ENCODE measurements at regions not wholly inside any gene's neighbourhood (a gene's known extent, or its start where the extent isn't known, plus 50 kb on each side); places are given as distances from the start of the nearest gene placed in this dataset.
"Not testable (repeated sequence)": the region's sequence is repeated elsewhere in the genome, so short reads cannot be mapped to it uniquely, and the experiment has no call there.

DNA sequence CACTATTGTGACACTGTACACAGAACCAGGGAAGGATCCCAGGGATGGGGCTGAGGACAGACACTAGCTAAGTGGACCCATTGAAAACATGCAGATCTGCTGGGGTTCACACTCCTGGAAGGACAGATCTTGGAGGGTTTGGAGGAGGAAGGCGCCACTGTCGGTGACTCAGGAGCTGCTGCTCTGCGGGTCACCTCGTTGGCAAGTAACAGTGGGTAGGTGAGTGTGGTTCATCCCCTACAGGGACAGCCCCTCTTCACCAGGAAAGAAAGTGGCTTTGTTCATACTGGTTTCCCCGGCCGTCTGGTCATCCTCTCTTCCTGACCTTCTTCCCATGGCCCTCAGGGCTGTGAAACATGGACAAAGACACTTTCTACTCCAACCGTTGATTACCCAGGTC lies 100.3 kb downstream of the OR4M2 start:
- dilution Hi-C loops (cut with MboI; ENCODE audit: extremely low pct_ligation_motif_present, low sequenced_read_pairs); H3K27ac ChIP-seq (ENCODE audit: control insufficient read depth, insufficient read depth, low read length); FAIRE-seq: not testable (repeated sequence)

DNA sequence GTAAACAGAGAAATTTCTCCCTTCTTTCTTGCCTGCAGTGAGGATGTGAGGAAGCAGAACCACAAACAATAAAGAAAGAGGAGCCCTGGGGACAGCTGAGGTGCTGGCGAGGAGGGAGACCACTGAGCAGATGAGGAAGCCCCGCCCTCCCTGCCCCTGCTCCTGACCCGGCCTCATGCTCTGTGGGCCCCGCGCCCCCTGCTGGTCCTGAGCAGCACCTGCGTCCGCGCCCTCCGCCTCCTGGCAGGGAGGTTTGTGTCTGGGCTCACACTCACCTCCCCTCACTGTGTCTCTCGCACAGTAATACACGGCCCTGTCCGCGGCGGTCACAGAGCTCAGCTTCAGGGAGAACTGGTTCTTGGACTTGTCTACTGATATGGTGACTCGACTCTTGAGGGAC lies 104.4 kb downstream of the OR4M2 start:
- H3K9me1 ChIP-seq (ENCODE audit: control insufficient read depth, extremely low read depth, insufficient read depth, low read length); H3K9me3 ChIP-seq (ENCODE audit: control insufficient read depth, low read depth, low read length); H2AFZ ChIP-seq (ENCODE audit: control insufficient read depth, low read length); dilution Hi-C loops (cut with MboI; ENCODE audit: extremely low pct_ligation_motif_present, low sequenced_read_pairs); H3K27me3 ChIP-seq (ENCODE audit: control insufficient read depth, extremely low read depth, insufficient read depth, low read length); DNase-seq (ENCODE audit: low read depth, low spot score); H3K79me2 ChIP-seq (ENCODE audit: control insufficient read depth, insufficient read depth, low read length); H3K27ac ChIP-seq (ENCODE audit: control insufficient read depth, insufficient read depth, low read length); H3K4me2 ChIP-seq (ENCODE audit: control insufficient read depth, extremely low read depth, insufficient read depth, low read depth, low read length); FAIRE-seq; H3K4me3 ChIP-seq (ENCODE audit: control insufficient read depth in 2 of 3, extremely low read depth in 1 of 3, insufficient read depth in 2 of 3, low read depth in 1 of 3, low read length in 3 of 3); H3K9ac ChIP-seq (ENCODE audit: control insufficient read depth, extremely low read depth, insufficient read depth, low read length); H3K4me1 ChIP-seq (ENCODE audit: control insufficient read depth, extremely low read depth, insufficient read depth, low read length); H4K20me1 ChIP-seq (ENCODE audit: control insufficient read depth, extremely low read depth, insufficient read depth, low read length); H3K36me3 ChIP-seq (ENCODE audit: control insufficient read depth in 2 of 2, extremely low read depth in 1 of 2, insufficient read depth in 2 of 2, low read length in 2 of 2): not testable (repeated sequence)

More for the DNA sequence above, 100.3 kb downstream of the OR4M2 start:
- H3K4me1 ChIP-seq (ENCODE audit: control insufficient read depth, extremely low read depth, insufficient read depth, low read length); H3K9me3 ChIP-seq (ENCODE audit: control insufficient read depth, low read depth, low read length); H4K20me1 ChIP-seq (ENCODE audit: control insufficient read depth, extremely low read depth, insufficient read depth, low read length); H3K36me3 ChIP-seq (ENCODE audit: control insufficient read depth in 2 of 2, extremely low read depth in 1 of 2, insufficient read depth in 2 of 2, low read length in 2 of 2); H3K79me2 ChIP-seq (ENCODE audit: control insufficient read depth, insufficient read depth, low read length); H3K9ac ChIP-seq (ENCODE audit: control insufficient read depth, extremely low read depth, insufficient read depth, low read length); H3K4me3 ChIP-seq (ENCODE audit: control insufficient read depth in 2 of 3, extremely low read depth in 1 of 3, insufficient read depth in 2 of 3, low read depth in 1 of 3, low read length in 3 of 3); H3K4me2 ChIP-seq (ENCODE audit: control insufficient read depth, extremely low read depth, insufficient read depth, low read depth, low read length); DNase-seq (ENCODE audit: low read depth, low spot score); H3K27me3 ChIP-seq (ENCODE audit: control insufficient read depth, extremely low read depth, insufficient read depth, low read length); H2AFZ ChIP-seq (ENCODE audit: control insufficient read depth, low read length); H3K9me1 ChIP-seq (ENCODE audit: control insufficient read depth, extremely low read depth, insufficient read depth, low read length): not testable (repeated sequence)

DNA sequence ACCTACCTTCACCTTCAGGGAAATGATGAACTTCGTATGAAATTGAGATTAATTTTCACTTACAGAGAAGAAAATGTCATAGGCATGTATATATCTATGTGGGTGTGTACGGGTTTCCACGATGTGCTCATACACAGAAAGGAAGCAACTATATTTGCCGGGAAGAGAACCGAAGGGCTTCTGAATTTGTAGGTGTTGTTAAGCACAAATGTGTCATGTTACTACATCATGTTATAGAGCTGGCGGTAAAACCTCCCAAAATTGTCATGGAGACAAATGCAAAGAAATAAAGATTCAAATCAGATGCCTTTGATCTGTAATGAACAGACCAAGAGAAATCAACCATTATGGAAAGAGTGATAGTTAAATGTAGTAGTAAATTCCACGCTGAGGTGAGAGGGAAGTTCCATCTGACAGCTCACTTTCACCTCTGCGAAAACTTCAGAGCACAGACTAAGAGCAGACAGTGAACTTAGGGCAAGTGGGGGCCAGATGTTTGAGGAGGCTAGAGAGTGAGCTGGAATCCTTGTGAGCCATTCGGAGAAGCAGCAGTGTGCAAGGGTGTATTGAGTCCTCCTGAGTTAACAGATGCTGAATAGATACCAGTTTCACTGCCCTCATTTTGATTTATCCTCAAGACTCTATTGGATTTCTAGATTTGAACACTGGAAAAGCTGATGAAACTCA lies 106.7 kb downstream of the OR4M2 start:
- H2AFZ ChIP-seq (ENCODE audit: control insufficient read depth, low read length); H4K20me1 ChIP-seq (ENCODE audit: control insufficient read depth, extremely low read depth, insufficient read depth, low read length); H3K9me3 ChIP-seq (ENCODE audit: control insufficient read depth, low read depth, low read length); dilution Hi-C loops (cut with MboI; ENCODE audit: extremely low pct_ligation_motif_present, low sequenced_read_pairs); DNase-seq (ENCODE audit: low read depth, low spot score); H3K27me3 ChIP-seq (ENCODE audit: control insufficient read depth, extremely low read depth, insufficient read depth, low read length); H3K27ac ChIP-seq (ENCODE audit: control insufficient read depth, insufficient read depth, low read length); H3K9ac ChIP-seq (ENCODE audit: control insufficient read depth, extremely low read depth, insufficient read depth, low read length); H3K4me1 ChIP-seq (ENCODE audit: control insufficient read depth, extremely low read depth, insufficient read depth, low read length); FAIRE-seq; H3K9me1 ChIP-seq (ENCODE audit: control insufficient read depth, extremely low read depth, insufficient read depth, low read length); H3K36me3 ChIP-seq (ENCODE audit: control insufficient read depth in 2 of 2, extremely low read depth in 1 of 2, insufficient read depth in 2 of 2, low read length in 2 of 2); H3K4me3 ChIP-seq (ENCODE audit: control insufficient read depth in 2 of 3, extremely low read depth in 1 of 3, insufficient read depth in 2 of 3, low read depth in 1 of 3, low read length in 3 of 3); H3K79me2 ChIP-seq (ENCODE audit: control insufficient read depth, insufficient read depth, low read length); H3K4me2 ChIP-seq (ENCODE audit: control insufficient read depth, extremely low read depth, insufficient read depth, low read depth, low read length): not testable (repeated sequence)

DNA sequence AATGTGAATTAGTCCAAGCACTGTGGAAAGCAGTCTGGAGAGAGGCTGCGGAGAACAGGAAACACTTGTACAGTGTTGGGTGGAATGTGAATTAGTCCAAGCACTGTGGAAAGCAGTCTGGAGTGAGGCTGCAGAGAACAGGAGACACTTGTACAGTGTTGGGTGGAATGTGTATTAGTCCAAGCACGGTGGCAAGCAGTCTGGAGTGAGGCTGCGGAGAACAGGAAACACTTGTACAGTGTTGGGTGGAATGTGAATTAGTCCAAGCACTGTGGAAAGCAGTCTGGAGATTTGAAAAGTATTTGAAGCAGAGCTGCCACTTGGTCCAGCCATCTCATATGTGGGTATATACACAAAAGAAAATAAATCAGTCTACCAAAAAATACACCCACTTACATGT lies 111.5 kb downstream of the OR4M2 start:
- H3K9me3 ChIP-seq (ENCODE audit: control insufficient read depth, low read depth, low read length); FAIRE-seq; H3K36me3 ChIP-seq (ENCODE audit: control insufficient read depth in 2 of 2, extremely low read depth in 1 of 2, insufficient read depth in 2 of 2, low read length in 2 of 2); H3K9ac ChIP-seq (ENCODE audit: control insufficient read depth, extremely low read depth, insufficient read depth, low read length); H3K9me1 ChIP-seq (ENCODE audit: control insufficient read depth, extremely low read depth, insufficient read depth, low read length); H3K27me3 ChIP-seq (ENCODE audit: control insufficient read depth, extremely low read depth, insufficient read depth, low read length); H3K27ac ChIP-seq (ENCODE audit: control insufficient read depth, insufficient read depth, low read length); dilution Hi-C loops (cut with MboI; ENCODE audit: extremely low pct_ligation_motif_present, low sequenced_read_pairs); H4K20me1 ChIP-seq (ENCODE audit: control insufficient read depth, extremely low read depth, insufficient read depth, low read length); H3K4me1 ChIP-seq (ENCODE audit: control insufficient read depth, extremely low read depth, insufficient read depth, low read length); H3K4me2 ChIP-seq (ENCODE audit: control insufficient read depth, extremely low read depth, insufficient read depth, low read depth, low read length); H3K4me3 ChIP-seq (ENCODE audit: control insufficient read depth in 2 of 3, extremely low read depth in 1 of 3, insufficient read depth in 2 of 3, low read depth in 1 of 3, low read length in 3 of 3); DNase-seq (ENCODE audit: low read depth, low spot score); H3K79me2 ChIP-seq (ENCODE audit: control insufficient read depth, insufficient read depth, low read length); H2AFZ ChIP-seq (ENCODE audit: control insufficient read depth, low read length): not testable (repeated sequence)

DNA sequence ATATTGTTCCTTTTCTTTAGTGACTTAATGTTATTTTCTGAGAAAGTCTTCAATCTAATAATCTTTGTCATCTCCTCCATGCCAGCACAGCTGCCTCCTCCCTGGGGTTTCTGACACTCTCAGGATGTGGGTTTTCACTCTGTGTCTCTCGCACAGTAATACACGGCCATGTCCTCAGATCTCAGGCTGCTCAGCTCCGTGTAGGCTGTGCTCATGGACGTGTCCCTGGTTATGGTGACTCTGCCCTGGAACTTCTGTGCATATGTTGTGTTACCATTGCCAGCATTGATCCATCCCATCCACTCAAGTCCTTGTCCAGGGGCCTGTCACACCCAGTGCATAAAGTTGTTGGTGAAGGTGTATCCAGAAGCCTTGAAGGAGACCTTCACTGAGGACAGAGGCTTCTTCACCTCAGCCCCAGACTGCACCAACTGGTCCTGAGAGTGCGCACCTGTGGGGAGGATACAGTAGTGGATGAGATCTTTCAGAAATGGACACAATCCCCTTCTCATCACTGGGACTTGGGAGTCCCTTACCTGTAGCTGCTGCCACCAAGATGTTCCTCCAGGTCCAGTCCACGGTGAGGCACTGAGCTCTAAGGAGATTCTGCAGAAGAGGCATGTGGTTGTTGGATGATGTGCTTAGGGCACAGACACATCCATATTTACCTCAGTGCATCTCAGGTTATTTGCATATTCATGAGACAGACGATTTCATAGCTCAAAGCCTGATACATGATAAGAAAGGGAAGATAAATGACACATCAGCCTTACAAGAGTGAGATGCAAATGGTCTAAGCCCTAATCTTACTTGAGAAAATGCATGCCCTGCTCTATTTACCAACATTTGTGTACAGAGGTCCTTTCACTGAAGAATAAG lies 114.7 kb downstream of the OR4M2 start:
- not testable (repeated sequence) for H3K27ac ChIP-seq (ENCODE audit: control insufficient read depth, insufficient read depth, low read length)

More for the DNA sequence above, 114.7 kb downstream of the OR4M2 start:
- FAIRE-seq; dilution Hi-C loops (cut with MboI; ENCODE audit: extremely low pct_ligation_motif_present, low sequenced_read_pairs); H3K79me2 ChIP-seq (ENCODE audit: control insufficient read depth, insufficient read depth, low read length); H3K9me1 ChIP-seq (ENCODE audit: control insufficient read depth, extremely low read depth, insufficient read depth, low read length); H3K27me3 ChIP-seq (ENCODE audit: control insufficient read depth, extremely low read depth, insufficient read depth, low read length); H3K9ac ChIP-seq (ENCODE audit: control insufficient read depth, extremely low read depth, insufficient read depth, low read length); H3K36me3 ChIP-seq (ENCODE audit: control insufficient read depth in 2 of 2, extremely low read depth in 1 of 2, insufficient read depth in 2 of 2, low read length in 2 of 2); H4K20me1 ChIP-seq (ENCODE audit: control insufficient read depth, extremely low read depth, insufficient read depth, low read length); H3K4me3 ChIP-seq (ENCODE audit: control insufficient read depth in 2 of 3, extremely low read depth in 1 of 3, insufficient read depth in 2 of 3, low read depth in 1 of 3, low read length in 3 of 3); DNase-seq (ENCODE audit: low read depth, low spot score); H2AFZ ChIP-seq (ENCODE audit: control insufficient read depth, low read length); H3K4me2 ChIP-seq (ENCODE audit: control insufficient read depth, extremely low read depth, insufficient read depth, low read depth, low read length); H3K9me3 ChIP-seq (ENCODE audit: control insufficient read depth, low read depth, low read length); H3K4me1 ChIP-seq (ENCODE audit: control insufficient read depth, extremely low read depth, insufficient read depth, low read length): not testable (repeated sequence)
